GM21360 (cell line): ENCODE measurements at regions not wholly inside any gene's neighbourhood (a gene's known extent, or its start where the extent isn't known, plus 50 kb on each side); places are given as distances from the start of the nearest gene placed in this dataset.

Experiments used
- ATAC-seq: cut with Tn5 transposase; IDR thresholded peaks from one replicate; pipeline ENCODE4 v1.9.1; 2021; ENCODE audit warnings: mild to moderate bottlenecking, moderate library complexity; ENCODE audit not compliant: unreplicated experiment

- no peak for ATAC-seq
These were observed 278.6 kb upstream of the ITM2A start for GRCh38 chrX:79645749-79646148.

GRCh38 chrX:79631526-79631925 lies 264.4 kb upstream of the ITM2A start:
- ATAC-seq: no peak

- peak; percentile 90 for ATAC-seq
These were observed 263.2 kb upstream of the ITM2A start for GRCh38 chrX:79630033-79631009.

GRCh38 chrX:79623098-79623762 lies 256.1 kb upstream of the ITM2A start:
- ATAC-seq: peak; percentile 41

- ATAC-seq: no peak
These were observed 251.1 kb upstream of the ITM2A start for GRCh38 chrX:79618280-79618679.

GRCh38 chrX:79604364-79604763 lies 237.2 kb upstream of the ITM2A start:
- ATAC-seq: no peak

GRCh38 chrX:79601341-79602131 lies 234.4 kb upstream of the ITM2A start:
- no peak for ATAC-seq

- ATAC-seq: no peak
These were observed 225.1 kb upstream of the ITM2A start for GRCh38 chrX:79592259-79592658.

GRCh38 chrX:79588233-79588632 lies 221.1 kb upstream of the ITM2A start:
- no peak for ATAC-seq

GRCh38 chrX:79573760-79574159 lies 206.6 kb upstream of the ITM2A start:
- no peak for ATAC-seq

- ATAC-seq: no peak
These were observed 205.4 kb upstream of the ITM2A start for GRCh38 chrX:79572566-79572965.

- ATAC-seq: no peak
These were observed 203.5 kb upstream of the ITM2A start for GRCh38 chrX:79570524-79571240.

GRCh38 chrX:79568309-79568708 lies 201.2 kb upstream of the ITM2A start:
- no peak for ATAC-seq

- no peak for ATAC-seq
These were observed 197.2 kb upstream of the ITM2A start for GRCh38 chrX:79564362-79564761.

GRCh38 chrX:79559290-79559689 lies 192.2 kb upstream of the ITM2A start:
- no peak for ATAC-seq

GRCh38 chrX:79557212-79557611 lies 190.1 kb upstream of the ITM2A start:
- ATAC-seq: no peak

- ATAC-seq: no peak
These were observed 189.7 kb upstream of the ITM2A start for GRCh38 chrX:79556800-79557199.

- ATAC-seq: no peak
These were observed 163.4 kb upstream of the ITM2A start for GRCh38 chrX:79530310-79531108.

GRCh38 chrX:79524642-79525041 lies 157.5 kb upstream of the ITM2A start:
- peak; percentile 93 for ATAC-seq

- ATAC-seq: no peak
These were observed 148.4 kb upstream of the ITM2A start for GRCh38 chrX:79515529-79515928.
